HAP-1 (cell line): ENCODE measurements at regions not wholly inside any gene's neighbourhood (a gene's known extent, or its start where the extent isn't known, plus 50 kb on each side); places are given as distances from the start of the nearest gene placed in this dataset.

Source experiments
- DNase-seq, 2 experiments: peaks; one replicate each; pipeline ENCODE4 v3.0.0-alpha.2; 2016 to 2020; ENCODE audit warnings: low spot score in 2 of 2
- H3K27me3 ChIP-seq: fragments of 250-450 bp; sonication (Bioruptor Pico); 2 replicates; pipeline ENCODE4 v1.5.1; 2020; ENCODE audit warnings: low read depth, mild to moderate bottlenecking, moderate library complexity
- H3K36me3 ChIP-seq: fragments of 250-450 bp; sonication (Bioruptor Pico); replicated peaks from 2 replicates; pipeline ENCODE4 v1.5.1; 2020; ENCODE audit warnings: mild to moderate bottlenecking
- H3K4me1 ChIP-seq: fragments of 250-450 bp; sonication (Bioruptor Pico); 2 replicates; pipeline ENCODE4 v1.5.1; 2020; ENCODE audit warnings: mild to moderate bottlenecking
- H3K4me3 ChIP-seq: fragments of 250-450 bp; sonication (Bioruptor Pico); 2 replicates; pipeline ENCODE4 v1.5.1; 2020; ENCODE audit warnings: mild to moderate bottlenecking, moderate library complexity
- H3K9me3 ChIP-seq: fragments of 250-450 bp; sonication (Bioruptor Pico); 2 replicates; pipeline ENCODE4 v1.5.1; 2020; ENCODE audit warnings: mild to moderate bottlenecking, moderate library complexity
- in situ Hi-C: fragments of 300-500 bp; cut with MboI; formaldehyde crosslinking; loops from 3 replicates; pipeline ENCODE4 v1.14.3; 2020; ENCODE audit warnings: low sequenced_read_pairs, inconsistent platforms, mixed read lengths

GRCh38 chr11:128294671-128295050, 292.7 kb downstream of the ETS1 start:
- DNase-seq, result no peak
- H3K27me3 ChIP-seq, result no peaks in the 10 kb centered on the region; the same call in 1 of the 2 replicates
- in situ Hi-C loops, result no loop called here
- H3K36me3 ChIP-seq, result no peaks in the 10 kb centered on the region
- H3K4me3 ChIP-seq, result no peak overlapping the region
- H3K9me3 ChIP-seq, result no peaks in the 10 kb centered on the region
- H3K4me1 ChIP-seq, result no peaks in the 10 kb centered on the region

- no peaks in the 10 kb centered on the region for H3K4me1 ChIP-seq
- no peak overlapping the region for H3K4me3 ChIP-seq
- DNase-seq, result no peak
- H3K27me3 ChIP-seq, result no peaks in the 10 kb centered on the region; the same call in 1 of the 2 replicates
- H3K9me3 ChIP-seq, result no peaks in the 10 kb centered on the region
- H3K36me3 ChIP-seq, result no peaks in the 10 kb centered on the region
- in situ Hi-C loops, result no loop called here
These were observed 293.2 kb downstream of the ETS1 start for GRCh38 chr11:128294001-128294670.

- DNase-seq, result no peak
- H3K36me3 ChIP-seq, result no peaks in the 10 kb centered on the region
- H3K9me3 ChIP-seq, result no peaks in the 10 kb centered on the region
- no peak overlapping the region for H3K4me3 ChIP-seq
- peaks cover 3% of the 10 kb centered on the region; the same call in 1 of the 2 replicates for H3K27me3 ChIP-seq
- H3K4me1 ChIP-seq, result no peaks in the 10 kb centered on the region
- in situ Hi-C loops, result no loop called here
These were observed 295.5 kb downstream of the ETS1 start for GRCh38 chr11:128291835-128292234.

- Histone ChIP-seq H3K9me3 (no peaks in the 10 kb centered on the region), H3K27me3 (peaks cover 3% of the 10 kb centered on the region; the same call in 1 of the 2 replicates), H3K4me3 (no peak overlapping the region), H3K4me1 (no peaks in the 10 kb centered on the region), H3K36me3 (no peaks in the 10 kb centered on the region)
- no peak for DNase-seq
- in situ Hi-C loops, result no loop called here
These were observed 296.4 kb downstream of the ETS1 start for GRCh38 chr11:128291007-128291406.

- Histone ChIP-seq H3K4me1 (no peaks in the 10 kb centered on the region), H3K9me3 (no peaks in the 10 kb centered on the region), H3K27me3 (peaks cover 3% of the 10 kb centered on the region; the same call in 1 of the 2 replicates), H3K4me3 (no peak overlapping the region), H3K36me3 (no peaks in the 10 kb centered on the region)
- DNase-seq, result peak; percentile 49 to 61
- in situ Hi-C loops, result no loop called here
These were observed 297.1 kb downstream of the ETS1 start for GRCh38 chr11:128290106-128290840.

- H3K4me3 ChIP-seq, result no peak overlapping the region
- peaks cover 3% of the 10 kb centered on the region; the same call in 1 of the 2 replicates for H3K27me3 ChIP-seq
- DNase-seq, result no peak
- H3K4me1 ChIP-seq, result no peaks in the 10 kb centered on the region
- no peaks in the 10 kb centered on the region for H3K9me3 ChIP-seq
- H3K36me3 ChIP-seq, result no peaks in the 10 kb centered on the region
- in situ Hi-C loops, result loop anchor here (5.0 to 10.0 kb wide), 2 partner anchors 338 to 536 kb away; no protein-coding TSS in a partner anchor
These were observed 298.3 kb downstream of the ETS1 start for GRCh38 chr11:128289048-128289447.

GRCh38 chr11:128288368-128288767, 299.0 kb downstream of the ETS1 start:
- H3K4me1 ChIP-seq, result no peaks in the 10 kb centered on the region

GRCh38 chr11:128285321-128285720, 302.0 kb downstream of the ETS1 start:
- no peaks in the 10 kb centered on the region for H3K36me3 ChIP-seq
- H3K4me3 ChIP-seq, result no peak overlapping the region
- H3K27me3 ChIP-seq, result 0 out of 2 replicates have a peak, but pooled peaks cover 3% of the 10 kb centered on the region
- no peaks in the 10 kb centered on the region for H3K9me3 ChIP-seq
- DNase-seq, result no peak
- no peaks in the 10 kb centered on the region for H3K4me1 ChIP-seq
- in situ Hi-C loops, result loop anchor here (5.0 to 10.0 kb wide), 2 partner anchors 342 to 539 kb away; no protein-coding TSS in a partner anchor

More at GRCh38 chr11:128288368-128288767, 299.0 kb downstream of the ETS1 start:
- in situ Hi-C loops, result loop anchor here (5.0 to 10.0 kb wide), 2 partner anchors 339 to 536 kb away; no protein-coding TSS in a partner anchor
- H3K4me3 ChIP-seq, result no peak overlapping the region
- DNase-seq, result no peak
- H3K27me3 ChIP-seq, result peaks cover 3% of the 10 kb centered on the region; the same call in 1 of the 2 replicates
- no peaks in the 10 kb centered on the region for H3K36me3 ChIP-seq
- H3K9me3 ChIP-seq, result no peaks in the 10 kb centered on the region

- in situ Hi-C loops, result loop anchor here (5.0 to 10.0 kb wide), 2 partner anchors 343 to 540 kb away; no protein-coding TSS in a partner anchor
- no peak for DNase-seq
- Histone ChIP-seq H3K4me3 (no peak overlapping the region), H3K36me3 (no peaks in the 10 kb centered on the region), H3K27me3 (0 out of 2 replicates have a peak, but pooled peaks cover 3% of the 10 kb centered on the region), H3K4me1 (no peaks in the 10 kb centered on the region), H3K9me3 (no peaks in the 10 kb centered on the region)
These were observed 302.7 kb downstream of the ETS1 start for GRCh38 chr11:128284634-128285033.

GRCh38 chr11:128283451-128283850, 303.9 kb downstream of the ETS1 start:
- DNase-seq, result no peak
- in situ Hi-C loops, result loop anchor here (10.0 kb wide), 1 partner anchor 541 kb away; no protein-coding TSS in a partner anchor
- H3K4me1 ChIP-seq, result no peaks in the 10 kb centered on the region

GRCh38 chr11:128282053-128282452, 305.3 kb downstream of the ETS1 start:
- Histone ChIP-seq H3K9me3 (no peaks in the 10 kb centered on the region), H3K36me3 (no peaks in the 10 kb centered on the region), H3K27me3 (no peaks in the 10 kb centered on the region), H3K4me3 (no peak overlapping the region), H3K4me1 (no peaks in the 10 kb centered on the region)
- no peak for DNase-seq
- in situ Hi-C loops, result loop anchor here (10.0 kb wide), 1 partner anchor 543 kb away; no protein-coding TSS in a partner anchor

More at GRCh38 chr11:128283451-128283850, 303.9 kb downstream of the ETS1 start:
- Histone ChIP-seq H3K4me3 (no peak overlapping the region), H3K9me3 (no peaks in the 10 kb centered on the region), H3K36me3 (no peaks in the 10 kb centered on the region), H3K27me3 (0 out of 2 replicates have a peak, but pooled peaks cover 3% of the 10 kb centered on the region)

GRCh38 chr11:128279866-128280265, 307.5 kb downstream of the ETS1 start:
- Histone ChIP-seq H3K4me3 (no peak overlapping the region), H3K4me1 (no peaks in the 10 kb centered on the region), H3K9me3 (no peaks in the 10 kb centered on the region), H3K27me3 (no peaks in the 10 kb centered on the region), H3K36me3 (no peaks in the 10 kb centered on the region)
- no peak for DNase-seq
- in situ Hi-C loops, result loop anchor here (10.0 kb wide), 1 partner anchor 545 kb away; no protein-coding TSS in a partner anchor

GRCh38 chr11:128273736-128274135, 313.6 kb downstream of the ETS1 start:
- no peaks in the 10 kb centered on the region for H3K4me1 ChIP-seq
- H3K9me3 ChIP-seq, result no peaks in the 10 kb centered on the region
- H3K27me3 ChIP-seq, result no peaks in the 10 kb centered on the region
- in situ Hi-C loops, result no loop called here
- H3K4me3 ChIP-seq, result no peak overlapping the region
- no peaks in the 10 kb centered on the region for H3K36me3 ChIP-seq
- no peak for DNase-seq

- no peaks in the 10 kb centered on the region for H3K4me1 ChIP-seq
- DNase-seq, result no peak
- no peaks in the 10 kb centered on the region for H3K36me3 ChIP-seq
- H3K4me3 ChIP-seq, result no peak overlapping the region
- no peaks in the 10 kb centered on the region for H3K9me3 ChIP-seq
- in situ Hi-C loops, result no loop called here
- no peaks in the 10 kb centered on the region for H3K27me3 ChIP-seq
These were observed 316.0 kb downstream of the ETS1 start for GRCh38 chr11:128271401-128271800.
